ENCODE measurements at regions not wholly inside any gene's neighbourhood (a gene's known extent, or its start where the extent isn't known, plus 50 kb on each side); places are given as distances from the start of the nearest gene placed in this dataset.

DNA sequence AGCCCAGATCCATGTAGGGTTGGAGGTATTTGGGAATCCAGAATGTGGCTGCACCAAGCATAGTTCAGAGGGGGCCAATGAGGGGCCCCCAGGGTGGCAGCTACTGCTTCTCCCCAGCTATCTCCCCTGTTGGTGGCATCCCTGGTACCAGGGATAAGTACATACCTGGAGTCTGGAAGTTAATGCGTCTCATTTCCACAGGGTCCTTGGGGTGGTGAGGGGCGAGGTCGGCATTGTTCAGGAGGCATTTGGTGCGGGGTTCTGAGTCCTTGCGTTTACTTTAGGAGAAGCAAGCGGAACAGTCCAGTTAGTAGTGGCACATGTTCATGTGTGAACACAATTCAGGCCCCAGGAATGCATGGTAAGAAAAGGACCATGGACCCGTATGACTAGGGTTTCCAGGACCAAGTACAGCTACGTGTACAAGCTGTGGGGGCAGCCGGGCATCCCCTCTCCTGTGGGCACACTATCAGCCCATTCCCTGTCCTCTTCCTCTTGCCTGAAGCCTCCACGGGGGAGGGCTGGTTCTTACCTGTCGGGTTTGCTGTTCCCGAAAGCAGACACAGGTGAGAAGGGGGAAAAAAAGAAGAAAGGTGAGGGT lies 122.3 kb downstream of the PTPRS start:
- H3K36me3 ChIP-seq (replicated peaks in 1 of 2; ENCODE audit: control insufficient read depth in 1 of 2, insufficient read depth in 2 of 2, low read length in 2 of 2) = no peaks in the 10 kb centered on the region

DNA sequence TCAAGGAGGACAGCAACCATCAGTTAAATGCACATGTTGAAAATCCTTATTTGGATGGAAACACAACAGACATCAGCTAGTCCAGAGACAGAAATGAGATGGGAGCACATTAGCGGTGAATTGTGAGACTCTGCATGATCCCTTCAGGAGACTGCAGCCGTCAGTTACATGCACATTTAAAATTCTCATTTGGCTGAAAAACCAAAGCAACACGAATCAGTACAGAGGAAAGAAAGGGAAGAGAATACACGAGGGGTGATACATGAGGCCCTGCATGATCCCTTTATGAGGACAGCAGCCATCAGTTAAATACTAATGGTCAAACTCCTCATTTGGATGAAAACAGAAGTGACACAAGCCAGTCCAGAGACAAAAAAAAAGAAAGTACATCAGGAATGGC lies 123.4 kb downstream of the PTPRS start:
- Mint-ChIP-seq H3K4me3 (no peak overlapping the region), H3K27ac (peak overlapping the region in 1 of 7 donors; percentile 18), H3K4me1 (peaks cover 1% of the 10 kb centered on the region), H3K27me3 (ENCODE audit: low read depth in 3 of 3) (peaks cover 1 to 2% (median 2%) of the 10 kb centered on the region in 3 donors), H3K36me3 (no peaks in the 10 kb centered on the region), H3K9me3 (peaks cover 0 to 5% (median 1%) of the 10 kb centered on the region in 7 donors)
- Histone ChIP-seq H3K4me3 (replicated peaks in 1 of 3; ENCODE audit: low read depth in 2 of 3, low read length in 3 of 3) (no peak overlapping the region), H3K36me3 (replicated peaks in 1 of 2; ENCODE audit: control insufficient read depth in 1 of 2, insufficient read depth in 2 of 2, low read length in 2 of 2) (no peaks in the 10 kb centered on the region), H3K9me3 (replicated peaks in 1 of 2; ENCODE audit: control insufficient read depth in 1 of 2, insufficient read depth in 1 of 2, low read length in 2 of 2) (no peaks in the 10 kb centered on the region), H3K4me2 (replicated peaks; ENCODE audit: extremely low read depth, low read length, poor library complexity, severe bottlenecking) (no peak overlapping the region), H3K4me1 (ENCODE audit: control insufficient read depth in 1 of 2, insufficient read depth in 2 of 2, low read length in 2 of 2) (no peaks in the 10 kb centered on the region), H4K20me1 (ENCODE audit: insufficient read depth, low read length) (no peaks in the 10 kb centered on the region), H3K27me3 (ENCODE audit: control insufficient read depth in 2 of 2, insufficient read depth in 2 of 2, low read length in 2 of 2) (no peaks in the 10 kb centered on the region), H3K79me2 (ENCODE audit: insufficient read depth, low read length) (no peaks in the 10 kb centered on the region), H2AFZ (ENCODE audit: insufficient read depth, low read depth, low read length, poor library complexity, severe bottlenecking) (no peak overlapping the region), H3K9ac (ENCODE audit: insufficient read depth, low read length, poor library complexity, severe bottlenecking) (no peak overlapping the region), H3K27ac (ENCODE audit: low read depth in 1 of 2, low read length in 2 of 2) (no peak overlapping the region)
- intact Hi-C loops (cut with micrococcal nuclease) = no loop called here
- TF ChIP-seq, protein P1, sequence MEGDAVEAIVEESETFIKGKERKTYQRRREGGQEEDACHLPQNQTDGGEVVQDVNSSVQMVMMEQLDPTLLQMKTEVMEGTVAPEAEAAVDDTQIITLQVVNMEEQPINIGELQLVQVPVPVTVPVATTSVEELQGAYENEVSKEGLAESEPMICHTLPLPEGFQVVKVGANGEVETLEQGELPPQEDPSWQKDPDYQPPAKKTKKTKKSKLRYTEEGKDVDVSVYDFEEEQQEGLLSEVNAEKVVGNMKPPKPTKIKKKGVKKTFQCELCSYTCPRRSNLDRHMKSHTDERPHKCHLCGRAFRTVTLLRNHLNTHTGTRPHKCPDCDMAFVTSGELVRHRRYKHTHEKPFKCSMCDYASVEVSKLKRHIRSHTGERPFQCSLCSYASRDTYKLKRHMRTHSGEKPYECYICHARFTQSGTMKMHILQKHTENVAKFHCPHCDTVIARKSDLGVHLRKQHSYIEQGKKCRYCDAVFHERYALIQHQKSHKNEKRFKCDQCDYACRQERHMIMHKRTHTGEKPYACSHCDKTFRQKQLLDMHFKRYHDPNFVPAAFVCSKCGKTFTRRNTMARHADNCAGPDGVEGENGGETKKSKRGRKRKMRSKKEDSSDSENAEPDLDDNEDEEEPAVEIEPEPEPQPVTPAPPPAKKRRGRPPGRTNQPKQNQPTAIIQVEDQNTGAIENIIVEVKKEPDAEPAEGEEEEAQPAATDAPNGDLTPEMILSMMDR (IDR thresholded peaks at IDR 0.05) = no peak
- 89% methylated on average over 3 of the region's 4 CpGs for WGBS (ENCODE audit: insufficient coverage)
- no peak for DNase-seq

More for the DNA sequence above, 122.3 kb downstream of the PTPRS start:
- Mint-ChIP-seq H3K4me3 (no peak overlapping the region), H3K4me1 (peaks cover 1% of the 10 kb centered on the region), H3K27me3 (ENCODE audit: low read depth in 3 of 3) (peaks cover 1 to 2% (median 2%) of the 10 kb centered on the region in 3 donors), H3K9me3 (peaks cover 0 to 5% (median 0%) of the 10 kb centered on the region in 7 donors), H3K36me3 (no peaks in the 10 kb centered on the region), H3K27ac (peak overlapping the region in 1 of 7 donors; percentile 34)
- no peaks in the 10 kb centered on the region for H4K20me1 ChIP-seq (ENCODE audit: insufficient read depth, low read length)
- no peak overlapping the region for H3K4me2 ChIP-seq (replicated peaks; ENCODE audit: extremely low read depth, low read length, poor library complexity, severe bottlenecking)
- DNase-seq = no peak
- H3K27ac ChIP-seq (ENCODE audit: low read depth in 1 of 2, low read length in 2 of 2) = no peak overlapping the region
- H3K79me2 ChIP-seq (ENCODE audit: insufficient read depth, low read length) = no peaks in the 10 kb centered on the region
- H3K9ac ChIP-seq (ENCODE audit: insufficient read depth, low read length, poor library complexity, severe bottlenecking) = no peak overlapping the region
- H3K9me3 ChIP-seq (replicated peaks in 1 of 2; ENCODE audit: control insufficient read depth in 1 of 2, insufficient read depth in 1 of 2, low read length in 2 of 2) = no peaks in the 10 kb centered on the region
- no peaks in the 10 kb centered on the region for H3K27me3 ChIP-seq (ENCODE audit: control insufficient read depth in 2 of 2, insufficient read depth in 2 of 2, low read length in 2 of 2)
- intact Hi-C loops (cut with micrococcal nuclease) = no loop called here
- no peak overlapping the region for H2AFZ ChIP-seq (ENCODE audit: insufficient read depth, low read depth, low read length, poor library complexity, severe bottlenecking)
- H3K4me3 ChIP-seq (replicated peaks in 1 of 3; ENCODE audit: low read depth in 2 of 3, low read length in 3 of 3) = no peak overlapping the region
- WGBS (ENCODE audit: insufficient coverage) = 99% methylated on average over 7 of the region's 12 CpGs
- no peaks in the 10 kb centered on the region for H3K4me1 ChIP-seq (ENCODE audit: control insufficient read depth in 1 of 2, insufficient read depth in 2 of 2, low read length in 2 of 2)
- TF ChIP-seq, protein P1 (IDR thresholded peaks at IDR 0.05) = no peak

Data from CD14-positive monocyte (primary cell).